ENCODE measurements at regions not wholly inside any gene's neighbourhood (a gene's known extent, or its start where the extent isn't known, plus 50 kb on each side); places are given as distances from the start of the nearest gene placed in this dataset.

DNA sequence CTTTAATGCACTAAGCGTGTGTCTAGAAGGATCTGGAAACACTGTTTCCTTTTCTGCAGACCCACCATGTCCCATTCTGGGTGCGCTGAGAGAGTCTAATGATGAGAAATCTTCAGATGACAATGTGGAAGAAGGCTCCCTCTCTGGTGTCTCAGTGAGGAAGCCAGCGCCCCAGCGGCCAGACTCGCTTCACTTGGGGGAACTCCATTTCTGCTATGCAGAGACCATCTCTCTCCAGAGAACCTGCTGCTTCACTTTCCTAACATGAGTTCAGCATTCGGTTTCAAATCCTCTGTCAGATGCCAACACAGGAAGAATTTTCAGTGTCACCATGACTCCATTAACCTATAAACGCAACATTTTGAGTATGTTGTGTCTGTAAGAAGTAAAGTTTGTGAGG, 121.8 kb downstream of the SYF2 start:
- H3T11ph ChIP-seq (ENCODE audit: low read length) = no peak overlapping the region
- Mint-ChIP-seq H3K4me3 (no peak overlapping the region), H3K27ac (no peak overlapping the region), H3K4me1 (no peaks in the 10 kb centered on the region), H3K27me3 (ENCODE audit: low read depth) (peaks cover 21% of the 10 kb centered on the region), H3K9me3 (peaks cover 10 to 12% of the 10 kb centered on the region in 2 experiments), H3K36me3 (ENCODE audit: insufficient read depth in 1 of 3, low read depth in 3 of 3) (peaks cover 2 to 9% (median 7%) of the 10 kb centered on the region in 3 experiments; a peak in 6 of 7 replicates)
- no peak overlapping the region for H2BK12ac ChIP-seq (ENCODE audit: insufficient read length, low read depth, low read length)
- H3K27me3 ChIP-seq (ENCODE audit: insufficient read depth, low read length) = no peaks in the 10 kb centered on the region
- no peak overlapping the region for H3K23ac ChIP-seq (ENCODE audit: insufficient read length, low read depth, low read length)
- H2BK15ac ChIP-seq (ENCODE audit: low read depth, low read length) = no peak overlapping the region
- no peak overlapping the region for H4K5ac ChIP-seq (ENCODE audit: insufficient read length, low read depth, low read length)
- H3K27ac ChIP-seq (ENCODE audit: insufficient read length, low read depth, low read length) = no peak overlapping the region
- H3K56ac ChIP-seq (ENCODE audit: insufficient read length, low read depth, low read length) = no peak overlapping the region
- no peak overlapping the region for H2BK5ac ChIP-seq (ENCODE audit: insufficient read length, low read length)
- no peaks in the 10 kb centered on the region for H3K23me2 ChIP-seq (ENCODE audit: insufficient read length, low read depth, low read length, poor library complexity, severe bottlenecking)
- no peak overlapping the region for H2BK120ac ChIP-seq (ENCODE audit: low read depth, low read length, poor library complexity, severe bottlenecking)
- TF ChIP-seq, protein P1, sequence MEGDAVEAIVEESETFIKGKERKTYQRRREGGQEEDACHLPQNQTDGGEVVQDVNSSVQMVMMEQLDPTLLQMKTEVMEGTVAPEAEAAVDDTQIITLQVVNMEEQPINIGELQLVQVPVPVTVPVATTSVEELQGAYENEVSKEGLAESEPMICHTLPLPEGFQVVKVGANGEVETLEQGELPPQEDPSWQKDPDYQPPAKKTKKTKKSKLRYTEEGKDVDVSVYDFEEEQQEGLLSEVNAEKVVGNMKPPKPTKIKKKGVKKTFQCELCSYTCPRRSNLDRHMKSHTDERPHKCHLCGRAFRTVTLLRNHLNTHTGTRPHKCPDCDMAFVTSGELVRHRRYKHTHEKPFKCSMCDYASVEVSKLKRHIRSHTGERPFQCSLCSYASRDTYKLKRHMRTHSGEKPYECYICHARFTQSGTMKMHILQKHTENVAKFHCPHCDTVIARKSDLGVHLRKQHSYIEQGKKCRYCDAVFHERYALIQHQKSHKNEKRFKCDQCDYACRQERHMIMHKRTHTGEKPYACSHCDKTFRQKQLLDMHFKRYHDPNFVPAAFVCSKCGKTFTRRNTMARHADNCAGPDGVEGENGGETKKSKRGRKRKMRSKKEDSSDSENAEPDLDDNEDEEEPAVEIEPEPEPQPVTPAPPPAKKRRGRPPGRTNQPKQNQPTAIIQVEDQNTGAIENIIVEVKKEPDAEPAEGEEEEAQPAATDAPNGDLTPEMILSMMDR (conservative IDR thresholded peaks at IDR 0.05) = no peak
- no peak overlapping the region for H2BK20ac ChIP-seq (ENCODE audit: low read depth, low read length, poor library complexity, severe bottlenecking)
- no peak overlapping the region for H4K8ac ChIP-seq (replicated peaks; ENCODE audit: insufficient read length, low read depth, low read length)
- no peak overlapping the region for H3K14ac ChIP-seq (ENCODE audit: insufficient read depth, low read length)
- H4K20me1 ChIP-seq (ENCODE audit: control insufficient read depth, insufficient read depth, insufficient read length) = no peaks in the 10 kb centered on the region
- H3K4ac ChIP-seq (ENCODE audit: low read depth, low read length) = no peak overlapping the region
- no peaks in the 10 kb centered on the region for H3K4me1 ChIP-seq (ENCODE audit: insufficient read depth, low read length)
- H4K91ac ChIP-seq (ENCODE audit: insufficient read length, low read depth, low read length) = no peak overlapping the region
- H3K9me3 ChIP-seq (ENCODE audit: control insufficient read depth, low read depth, low read length) = no peaks in the 10 kb centered on the region
- no peak overlapping the region for H3K4me2 ChIP-seq (ENCODE audit: insufficient read depth, insufficient read length, low read length)
- H2AK5ac ChIP-seq (ENCODE audit: insufficient read length, low read length) = no peak overlapping the region
- H3K79me2 ChIP-seq (ENCODE audit: insufficient read depth, low read length) = no peaks in the 10 kb centered on the region
- WGBS (ENCODE audit: extremely low coverage, insufficient read length, low lambda C conversion rate) = no CpG with 5 or more reads among the region's 7 CpGs
- H3K79me1 ChIP-seq (ENCODE audit: insufficient read depth, low read depth, low read length, poor library complexity, severe bottlenecking) = no peaks in the 10 kb centered on the region
- H3K18ac ChIP-seq (ENCODE audit: insufficient read length, low read depth, low read length) = no peak overlapping the region
- H2AFZ ChIP-seq (ENCODE audit: low read length) = no peak overlapping the region
- no peak for DNase-seq
- H3K9ac ChIP-seq (ENCODE audit: extremely low read depth, insufficient read length, low read length) = no peak overlapping the region

All from H9 (cell line).